ENCODE measurements at regions not wholly inside any gene's neighbourhood (a gene's known extent, or its start where the extent isn't known, plus 50 kb on each side); places are given as distances from the start of the nearest gene placed in this dataset.

DNA sequence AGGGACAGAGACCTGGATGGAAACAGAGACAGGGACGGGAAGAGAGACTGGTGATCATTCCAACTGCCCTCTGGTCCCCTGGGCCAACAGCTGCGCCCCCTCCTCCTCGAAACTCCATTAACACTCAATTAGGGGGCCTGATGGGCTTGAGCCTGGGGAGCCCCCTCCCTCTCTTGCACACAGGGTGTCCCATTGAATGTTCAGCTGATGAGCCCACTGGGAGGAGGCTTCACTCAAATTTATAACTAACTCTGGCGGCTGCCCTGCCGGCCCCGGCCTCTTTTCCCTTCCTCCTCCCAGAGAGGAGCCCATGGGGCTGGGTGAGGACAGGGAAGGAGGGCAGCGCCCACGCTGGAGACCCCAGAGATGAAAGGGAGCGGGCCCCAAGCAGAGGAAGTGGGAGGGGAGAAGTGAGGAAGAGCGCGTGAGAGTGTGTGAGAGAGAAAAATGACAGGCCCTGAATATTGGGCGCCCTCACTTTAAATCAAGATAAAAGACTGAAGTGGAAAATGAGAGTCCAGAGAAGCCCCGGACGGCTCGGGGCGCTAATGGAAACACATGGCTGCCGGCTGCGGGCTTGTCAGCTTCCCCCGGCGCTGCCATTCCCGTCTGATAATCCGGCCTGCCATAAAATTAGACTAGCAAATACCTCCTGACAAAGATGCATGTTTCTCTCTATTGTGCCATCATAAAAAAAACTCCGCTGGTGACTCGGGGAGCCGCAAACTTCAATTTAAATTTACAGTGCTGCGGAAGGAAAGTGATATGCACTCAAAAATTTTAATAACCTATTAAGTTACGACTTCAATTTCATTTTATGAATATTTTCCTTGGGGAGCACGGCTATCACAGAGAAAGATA, 58.0 kb upstream of the PAX2 start:
- TF ChIP-seq EP300 (IDR thresholded peaks at IDR 0.05; ENCODE audit: borderline replicate concordance) (no peak), YY1 (IDR thresholded peaks at IDR 0.05; ENCODE audit: low read depth) (no peak), ZBTB7A (IDR thresholded peaks at IDR 0.05; ENCODE audit: low read depth) (no peak), CREB1 (IDR thresholded peaks at IDR 0.05; ENCODE audit: low read depth) (no peak), TAF1 (IDR thresholded peaks at IDR 0.05; ENCODE audit: low read depth) (no peak), EGR1 (IDR thresholded peaks at IDR 0.05) (no peak)

DNA sequence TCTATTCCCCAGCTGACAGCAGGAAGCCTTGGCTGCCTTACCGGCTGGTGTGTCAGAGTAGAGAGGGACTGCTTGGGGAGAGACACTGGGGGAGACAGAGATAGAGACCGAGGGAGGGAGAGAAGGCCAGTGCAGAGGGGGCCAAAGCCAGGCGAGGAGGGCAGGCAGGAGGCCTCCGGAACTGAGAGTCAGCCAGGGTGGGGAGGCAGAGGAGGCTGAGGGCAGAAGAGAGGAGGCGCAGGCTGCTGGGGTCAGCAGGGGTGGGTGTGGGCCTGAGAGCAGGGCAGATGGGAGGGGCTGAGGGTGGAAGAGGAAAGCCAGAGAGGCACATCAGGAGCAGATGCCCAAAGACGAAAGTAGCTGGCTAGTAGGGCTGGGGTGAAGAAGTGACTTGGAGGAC, 57.2 kb upstream of the PAX2 start:
- TF ChIP-seq, protein P1, sequence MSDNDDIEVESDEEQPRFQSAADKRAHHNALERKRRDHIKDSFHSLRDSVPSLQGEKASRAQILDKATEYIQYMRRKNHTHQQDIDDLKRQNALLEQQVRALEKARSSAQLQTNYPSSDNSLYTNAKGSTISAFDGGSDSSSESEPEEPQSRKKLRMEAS (IDR thresholded peaks at IDR 0.05) = no peak
- no peak for TF ChIP-seq EGR1 (IDR thresholded peaks at IDR 0.05)
- TF ChIP-seq CREB1 (IDR thresholded peaks at IDR 0.05; ENCODE audit: low read depth) = no peak
- no peak for TF ChIP-seq CEBPB (IDR thresholded peaks at IDR 0.05)

DNA sequence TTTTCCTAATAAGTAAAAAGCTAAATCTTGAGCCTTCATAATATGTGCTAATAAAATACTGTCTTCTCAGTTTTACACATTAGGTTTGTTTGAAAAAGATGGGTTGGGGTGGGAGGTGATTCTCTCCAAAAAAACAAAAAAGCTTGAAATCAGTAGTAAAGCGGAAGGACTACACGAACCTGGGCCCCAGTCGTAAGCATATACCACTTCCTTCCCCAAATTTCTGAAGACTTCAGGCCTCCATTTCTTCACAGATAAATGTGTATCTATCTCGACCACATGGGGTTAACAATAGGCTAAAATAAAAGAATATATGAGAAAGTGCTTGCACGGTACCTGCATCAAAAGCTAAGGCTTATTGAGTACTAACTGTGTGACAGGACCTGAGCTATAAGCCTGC, 51.6 kb upstream of the PAX2 start:
- TF ChIP-seq, protein P2, sequence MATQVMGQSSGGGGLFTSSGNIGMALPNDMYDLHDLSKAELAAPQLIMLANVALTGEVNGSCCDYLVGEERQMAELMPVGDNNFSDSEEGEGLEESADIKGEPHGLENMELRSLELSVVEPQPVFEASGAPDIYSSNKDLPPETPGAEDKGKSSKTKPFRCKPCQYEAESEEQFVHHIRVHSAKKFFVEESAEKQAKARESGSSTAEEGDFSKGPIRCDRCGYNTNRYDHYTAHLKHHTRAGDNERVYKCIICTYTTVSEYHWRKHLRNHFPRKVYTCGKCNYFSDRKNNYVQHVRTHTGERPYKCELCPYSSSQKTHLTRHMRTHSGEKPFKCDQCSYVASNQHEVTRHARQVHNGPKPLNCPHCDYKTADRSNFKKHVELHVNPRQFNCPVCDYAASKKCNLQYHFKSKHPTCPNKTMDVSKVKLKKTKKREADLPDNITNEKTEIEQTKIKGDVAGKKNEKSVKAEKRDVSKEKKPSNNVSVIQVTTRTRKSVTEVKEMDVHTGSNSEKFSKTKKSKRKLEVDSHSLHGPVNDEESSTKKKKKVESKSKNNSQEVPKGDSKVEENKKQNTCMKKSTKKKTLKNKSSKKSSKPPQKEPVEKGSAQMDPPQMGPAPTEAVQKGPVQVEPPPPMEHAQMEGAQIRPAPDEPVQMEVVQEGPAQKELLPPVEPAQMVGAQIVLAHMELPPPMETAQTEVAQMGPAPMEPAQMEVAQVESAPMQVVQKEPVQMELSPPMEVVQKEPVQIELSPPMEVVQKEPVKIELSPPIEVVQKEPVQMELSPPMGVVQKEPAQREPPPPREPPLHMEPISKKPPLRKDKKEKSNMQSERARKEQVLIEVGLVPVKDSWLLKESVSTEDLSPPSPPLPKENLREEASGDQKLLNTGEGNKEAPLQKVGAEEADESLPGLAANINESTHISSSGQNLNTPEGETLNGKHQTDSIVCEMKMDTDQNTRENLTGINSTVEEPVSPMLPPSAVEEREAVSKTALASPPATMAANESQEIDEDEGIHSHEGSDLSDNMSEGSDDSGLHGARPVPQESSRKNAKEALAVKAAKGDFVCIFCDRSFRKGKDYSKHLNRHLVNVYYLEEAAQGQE (IDR thresholded peaks at IDR 0.05; ENCODE audit: low read depth) = no peak
- TF ChIP-seq, protein P3, sequence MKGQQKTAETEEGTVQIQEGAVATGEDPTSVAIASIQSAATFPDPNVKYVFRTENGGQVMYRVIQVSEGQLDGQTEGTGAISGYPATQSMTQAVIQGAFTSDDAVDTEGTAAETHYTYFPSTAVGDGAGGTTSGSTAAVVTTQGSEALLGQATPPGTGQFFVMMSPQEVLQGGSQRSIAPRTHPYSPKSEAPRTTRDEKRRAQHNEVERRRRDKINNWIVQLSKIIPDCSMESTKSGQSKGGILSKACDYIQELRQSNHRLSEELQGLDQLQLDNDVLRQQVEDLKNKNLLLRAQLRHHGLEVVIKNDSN (IDR thresholded peaks at IDR 0.05) = no peak
- TF ChIP-seq RAD21 (IDR thresholded peaks at IDR 0.05; ENCODE audit: low read depth) = no peak
- no peak for TF ChIP-seq FOXM1 (IDR thresholded peaks at IDR 0.05; ENCODE audit: borderline replicate concordance, low read depth)

Measured in Ishikawa (cell line).